GM18511 (cell line): ENCODE measurements at regions not wholly inside any gene's neighbourhood (a gene's known extent, or its start where the extent isn't known, plus 50 kb on each side); places are given as distances from the start of the nearest gene placed in this dataset.
"Not testable (repeated sequence)": the region's sequence is repeated elsewhere in the genome, so short reads cannot be mapped to it uniquely, and the experiment has no call there.

Source experiments
- ATAC-seq: cut with Tn5 transposase; IDR thresholded peaks from one replicate; pipeline ENCODE4 v1.9.1; 2021; ENCODE audit warnings: mild to moderate bottlenecking, moderate library complexity; ENCODE audit not compliant: unreplicated experiment

GRCh38 chr5:103693517-103693916 is 130.9 kb upstream of the NUDT12 start:
- no peak for ATAC-seq

- no peak for ATAC-seq
Observed at GRCh38 chr5:103690676-103691075, 128.1 kb upstream of the NUDT12 start.

GRCh38 chr5:103679873-103680272 is 117.3 kb upstream of the NUDT12 start:
- no peak for ATAC-seq

- not testable (repeated sequence) for ATAC-seq
Observed at GRCh38 chr5:103676198-103676597, 113.6 kb upstream of the NUDT12 start.

GRCh38 chr5:103674739-103675138 is 112.2 kb upstream of the NUDT12 start:
- no peak for ATAC-seq

GRCh38 chr5:103674251-103674650 is 111.7 kb upstream of the NUDT12 start:
- no peak for ATAC-seq

GRCh38 chr5:103669615-103670014 is 107.0 kb upstream of the NUDT12 start:
- no peak for ATAC-seq

- ATAC-seq, result no peak
Observed at GRCh38 chr5:103668281-103668680, 105.7 kb upstream of the NUDT12 start.

- ATAC-seq, result no peak
Observed at GRCh38 chr5:103667068-103667467, 104.5 kb upstream of the NUDT12 start.

GRCh38 chr5:103657301-103657700 is 94.7 kb upstream of the NUDT12 start:
- no peak for ATAC-seq

GRCh38 chr5:103648086-103648485 is 85.5 kb upstream of the NUDT12 start:
- no peak for ATAC-seq

- ATAC-seq, result no peak
Observed at GRCh38 chr5:103646698-103647614, 84.4 kb upstream of the NUDT12 start.

- ATAC-seq, result no peak
Observed at GRCh38 chr5:103645816-103646215, 83.2 kb upstream of the NUDT12 start.

- no peak for ATAC-seq
Observed at GRCh38 chr5:103638979-103639378, 76.4 kb upstream of the NUDT12 start.

- ATAC-seq, result no peak
Observed at GRCh38 chr5:103624675-103625074, 62.1 kb upstream of the NUDT12 start.

GRCh38 chr5:103624035-103624480 is 61.5 kb upstream of the NUDT12 start:
- no peak for ATAC-seq

- ATAC-seq, result no peak
Observed at GRCh38 chr5:103623425-103623824, 60.8 kb upstream of the NUDT12 start.

GRCh38 chr5:103621548-103621930 is 59.0 kb upstream of the NUDT12 start:
- ATAC-seq, result no peak

GRCh38 chr5:103620851-103621547 is 58.4 kb upstream of the NUDT12 start:
- no peak for ATAC-seq

- no peak for ATAC-seq
Observed at GRCh38 chr5:103617913-103618312, 55.3 kb upstream of the NUDT12 start.

GRCh38 chr5:103617090-103617489 is 54.5 kb upstream of the NUDT12 start:
- no peak for ATAC-seq

- ATAC-seq, result no peak
Observed at GRCh38 chr5:103612545-103612944, 50.0 kb upstream of the NUDT12 start.
